ENCODE measurements at regions not wholly inside any gene's neighbourhood (a gene's known extent, or its start where the extent isn't known, plus 50 kb on each side); places are given as distances from the start of the nearest gene placed in this dataset.

GRCh38 chr3:154657218-154657617, 227.2 kb upstream of the GPR149 start:
- TF ChIP-seq CTCF (IDR thresholded peaks at IDR 0.05) (no peak), POLR2A (IDR thresholded peaks at IDR 0.05) (no peak)

Measured in thyroid gland (tissue), 4 donors.